PC-9 (cell line): ENCODE measurements at regions not wholly inside any gene's neighbourhood (a gene's known extent, or its start where the extent isn't known, plus 50 kb on each side); places are given as distances from the start of the nearest gene placed in this dataset.

ENCODE experiments used
- CTCF ChIP-seq: fragments of 200-600 bp; sonication (generic); conservative IDR thresholded peaks from 2 replicates; pipeline ENCODE4 v1.6.1; 2017; ENCODE audit warnings: mixed run types, antibody characterized with exemption, mild to moderate bottlenecking, moderate library complexity
- EZH2 ChIP-seq: fragments of 200-600 bp; sonication (generic); IDR thresholded peaks from 2 replicates; pipeline ENCODE4 v1.8.0; 2017; ENCODE audit warnings: antibody characterized with exemption, low read depth

DNA sequence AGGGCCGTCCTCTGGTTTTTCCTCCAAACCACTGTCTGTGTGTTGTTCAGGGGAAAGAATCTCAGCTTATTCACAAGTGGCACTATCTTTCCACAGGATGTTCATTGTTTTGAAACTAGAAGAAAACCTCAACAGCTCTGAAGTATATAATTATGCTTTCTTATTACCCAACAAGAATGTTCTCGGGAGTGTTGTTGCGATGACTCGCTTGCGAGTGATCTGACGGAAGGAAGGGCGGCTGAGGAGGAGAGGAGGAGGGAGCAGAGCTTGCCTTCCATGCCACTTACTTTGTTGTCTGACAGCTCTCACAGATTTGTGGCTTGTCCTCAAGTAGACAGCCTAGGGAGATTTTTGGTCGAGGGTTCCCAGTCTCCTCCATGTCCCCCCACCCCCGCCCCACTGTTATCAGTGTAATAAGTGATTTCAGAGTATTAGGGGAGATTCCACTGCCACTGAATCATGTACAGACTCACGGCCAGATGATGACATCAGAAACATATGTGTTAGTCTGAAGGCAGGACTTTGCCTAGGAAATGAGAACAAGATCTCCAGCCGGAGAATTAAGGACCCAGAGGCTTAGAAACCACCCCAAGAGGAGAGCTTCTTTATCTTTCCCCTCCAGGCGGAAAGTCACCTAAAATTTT lies 80.7 kb upstream of the CCN6 start:
- no peak for TF ChIP-seq CTCF
- no peak for TF ChIP-seq EZH2
